GM23338 (cell line): ENCODE measurements at regions not wholly inside any gene's neighbourhood (a gene's known extent, or its start where the extent isn't known, plus 50 kb on each side); places are given as distances from the start of the nearest gene placed in this dataset.
A peak's percentile ranks its signal among the peaks of the same experiment; 100 is the strongest.

Experiments used
- ATAC-seq: fragments of 200-7000 bp; cut with Tn5 transposase; 3 replicates; pipeline ENCODE4 v1.9.1; 2020
- DNase-seq: peaks from one replicate; pipeline ENCODE4 v3.0.0-alpha.2; 2015; ENCODE audit warnings: low spot score
- H2AFZ ChIP-seq: fragments of 200-600 bp; sonication (generic); 2 replicates; pipeline ENCODE4 v1.8.0; 2016; ENCODE audit warnings: antibody characterized with exemption, mild to moderate bottlenecking, moderate library complexity
- H3F3A ChIP-seq: fragments of 200-600 bp; sonication (generic); replicated peaks from 2 replicates; pipeline ENCODE4 v1.8.0; 2017; ENCODE audit warnings: antibody characterized with exemption, mixed run types, low read depth
- H3K27ac ChIP-seq: fragments of 200-600 bp; sonication (generic); 2 replicates; pipeline ENCODE4 v1.6.1; 2016; ENCODE audit warnings: low read depth
- H3K27me3 ChIP-seq: fragments of 200-600 bp; sonication (generic); 2 replicates; pipeline ENCODE4 v1.8.0; 2016; ENCODE audit warnings: mild to moderate bottlenecking, mixed run types, moderate library complexity; ENCODE audit not compliant: insufficient read depth
- H3K36me3 ChIP-seq: fragments of 200-600 bp; sonication (generic); 2 replicates; pipeline ENCODE4 v1.8.0; 2016; ENCODE audit warnings: mild to moderate bottlenecking; ENCODE audit not compliant: insufficient read depth
- H3K4me1 ChIP-seq: fragments of 200-600 bp; sonication (generic); 2 replicates; pipeline ENCODE4 v1.8.0; 2016; ENCODE audit warnings: mild to moderate bottlenecking, moderate library complexity; ENCODE audit not compliant: insufficient read depth
- H3K4me2 ChIP-seq: fragments of 200-600 bp; sonication (generic); 2 replicates; pipeline ENCODE4 v1.7.1; 2017; ENCODE audit warnings: mixed run types
- H3K4me3 ChIP-seq: fragments of 200-600 bp; sonication (generic); 2 replicates; pipeline ENCODE4 v1.6.1; 2016; ENCODE audit warnings: mixed run types
- H3K79me2 ChIP-seq: fragments of 200-600 bp; sonication (generic); replicated peaks from 2 replicates; pipeline ENCODE4 v1.8.0; 2017; ENCODE audit warnings: mild to moderate bottlenecking; ENCODE audit not compliant: insufficient read depth
- H3K9me2 ChIP-seq: fragments of 200-600 bp; sonication (generic); 2 replicates; pipeline ENCODE4 v1.8.0; 2017; ENCODE audit not compliant: insufficient read depth
- H4K20me1 ChIP-seq: fragments of 200-600 bp; sonication (generic); replicated peaks from 2 replicates; pipeline ENCODE4 v1.8.0; 2017; ENCODE audit warnings: mild to moderate bottlenecking; ENCODE audit not compliant: insufficient read depth
- H3K27ac Mint-ChIP-seq: 2 replicates; pipeline ENCODE4 v1.8.0; 2020; ENCODE audit warnings: inconsistent platforms, mild to moderate bottlenecking, moderate library complexity, mixed read lengths
- H3K27me3 Mint-ChIP-seq: 3 replicates; pipeline ENCODE4 v1.8.0; 2022; ENCODE audit warnings: low read depth, mild to moderate bottlenecking, moderate library complexity, mixed read lengths, inconsistent platforms; ENCODE audit not compliant: insufficient read depth, poor library complexity
- H3K36me3 Mint-ChIP-seq: 3 replicates; pipeline ENCODE4 v1.8.0; 2021; ENCODE audit warnings: low read depth, mild to moderate bottlenecking, inconsistent platforms, moderate library complexity, mixed read lengths
- H3K4me1 Mint-ChIP-seq: 3 replicates; pipeline ENCODE4 v1.8.0; 2020; ENCODE audit warnings: mild to moderate bottlenecking, inconsistent platforms, mixed read lengths
- H3K4me3 Mint-ChIP-seq: 3 replicates; pipeline ENCODE4 v1.8.0; 2021; ENCODE audit warnings: moderate library complexity, mild to moderate bottlenecking, inconsistent platforms, mixed read lengths
- H3K9me3 Mint-ChIP-seq: 3 replicates; pipeline ENCODE4 v1.8.0; 2020; ENCODE audit warnings: moderate library complexity, mild to moderate bottlenecking, inconsistent platforms, mixed read lengths
- CREB1 ChIP-seq: fragments of 250-450 bp; sonication (Bioruptor Pico); IDR thresholded peaks from 2 replicates; pipeline ENCODE4 v1.5.0; 2020; ENCODE audit warnings: low read depth, mild to moderate bottlenecking, moderate library complexity
- EZH2 ChIP-seq: fragments of 200-600 bp; sonication (generic); IDR thresholded peaks from one replicate; pipeline ENCODE4 v1.8.0; 2017; ENCODE audit warnings: antibody characterized with exemption, mild to moderate bottlenecking, low read depth; ENCODE audit not compliant: unreplicated experiment
- EZH2phosphoT487 ChIP-seq: fragments of 200-600 bp; sonication (generic); IDR thresholded peaks from one replicate; pipeline ENCODE4 v1.8.1; 2018; ENCODE audit warnings: antibody characterized with exemption; ENCODE audit not compliant: unreplicated experiment
- NANOG ChIP-seq: IDR thresholded peaks from 2 replicates; pipeline ENCODE4 v1.6.1; 2016; ENCODE audit warnings: antibody characterized with exemption, borderline replicate concordance
- POLR2AphosphoS5 ChIP-seq: IDR thresholded peaks from 2 replicates; pipeline ENCODE4 v1.6.1; 2016; ENCODE audit warnings: antibody characterized with exemption, low read depth
- ZNF331 ChIP-seq: fragments of 250-450 bp; sonication (Bioruptor Pico); IDR thresholded peaks from 2 replicates; pipeline ENCODE4 v1.5.0; 2020; ENCODE audit warnings: low read depth, mild to moderate bottlenecking, moderate library complexity
- TF ChIP-seq, protein P1 (sequence below), 2 experiments: fragments of 200-600 bp in 1 of 2; sonication (generic) in 1 of 2; conservative IDR thresholded peaks; 2 replicates each; pipeline versions ENCODE4 v1.5.1 to v1.6.1; 2016 to 2017; ENCODE audit warnings: antibody characterized with exemption in 2 of 2, low read depth in 2 of 2, mild to moderate bottlenecking in 2 of 2, moderate library complexity in 1 of 2
- TF ChIP-seq, protein P2 (sequence below): IDR thresholded peaks from 2 replicates; pipeline ENCODE4 v1.6.1; 2016; ENCODE audit warnings: antibody characterized with exemption
- TF ChIP-seq, protein P3 (sequence below): fragments of 250-450 bp; sonication (Bioruptor Pico); IDR thresholded peaks from 2 replicates; pipeline ENCODE4 v1.5.0; 2020; ENCODE audit warnings: mild to moderate bottlenecking, moderate library complexity

DNA sequence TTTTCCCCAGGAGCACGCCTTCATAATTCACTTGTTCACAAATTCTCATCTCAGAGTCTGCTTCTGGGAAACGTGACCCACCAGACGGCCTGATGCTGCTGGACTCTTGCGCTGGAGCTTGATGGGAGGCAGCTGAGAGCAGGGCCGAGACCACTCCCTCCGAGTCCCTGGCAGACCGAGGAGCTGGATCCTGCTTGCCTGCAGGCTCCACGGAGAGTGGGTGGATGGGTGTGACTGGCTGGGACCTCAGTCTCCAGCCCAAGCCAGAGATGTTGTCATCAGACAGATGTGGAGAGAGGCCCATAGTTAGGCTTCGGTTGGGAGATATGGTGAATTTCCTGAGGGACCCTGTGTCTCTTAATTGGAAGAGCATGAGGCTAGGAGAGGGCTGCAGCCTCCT, 76.4 kb downstream of the TSN start:
- no peak for DNase-seq
- peaks cover 2% of the 10 kb centered on the region; the same call in 2 of the 3 replicates for H3K9me3 Mint-ChIP-seq
- Histone ChIP-seq H3K27me3 (no peaks in the 10 kb centered on the region), H3K4me1 (peaks cover 7% of the 10 kb centered on the region; the same call in 1 of the 2 replicates), H3K79me2 (no peaks in the 10 kb centered on the region), H3F3A (no peaks in the 10 kb centered on the region), H3K4me3 (no peak overlapping the region), H3K36me3 (no peaks in the 10 kb centered on the region), H4K20me1 (no peaks in the 10 kb centered on the region), H3K9me2 (no peaks in the 10 kb centered on the region), H3K4me2 (no peak overlapping the region), H2AFZ (peak overlapping the region; percentile 43; the same call in 1 of the 2 replicates), H3K27ac (no peak overlapping the region)
- H3K4me1 Mint-ChIP-seq = peaks cover 8% of the 10 kb centered on the region; the same call in 2 of the 3 replicates
- H3K4me3 Mint-ChIP-seq = no peak overlapping the region
- ATAC-seq = no peak
- no peaks in the 10 kb centered on the region for H3K36me3 Mint-ChIP-seq
- H3K27ac Mint-ChIP-seq = no peak overlapping the region
- no peaks in the 10 kb centered on the region for H3K27me3 Mint-ChIP-seq
- TF ChIP-seq POLR2AphosphoS5 = no peak
- TF ChIP-seq EZH2 = no peak
- TF ChIP-seq CREB1 = no peak

DNA sequence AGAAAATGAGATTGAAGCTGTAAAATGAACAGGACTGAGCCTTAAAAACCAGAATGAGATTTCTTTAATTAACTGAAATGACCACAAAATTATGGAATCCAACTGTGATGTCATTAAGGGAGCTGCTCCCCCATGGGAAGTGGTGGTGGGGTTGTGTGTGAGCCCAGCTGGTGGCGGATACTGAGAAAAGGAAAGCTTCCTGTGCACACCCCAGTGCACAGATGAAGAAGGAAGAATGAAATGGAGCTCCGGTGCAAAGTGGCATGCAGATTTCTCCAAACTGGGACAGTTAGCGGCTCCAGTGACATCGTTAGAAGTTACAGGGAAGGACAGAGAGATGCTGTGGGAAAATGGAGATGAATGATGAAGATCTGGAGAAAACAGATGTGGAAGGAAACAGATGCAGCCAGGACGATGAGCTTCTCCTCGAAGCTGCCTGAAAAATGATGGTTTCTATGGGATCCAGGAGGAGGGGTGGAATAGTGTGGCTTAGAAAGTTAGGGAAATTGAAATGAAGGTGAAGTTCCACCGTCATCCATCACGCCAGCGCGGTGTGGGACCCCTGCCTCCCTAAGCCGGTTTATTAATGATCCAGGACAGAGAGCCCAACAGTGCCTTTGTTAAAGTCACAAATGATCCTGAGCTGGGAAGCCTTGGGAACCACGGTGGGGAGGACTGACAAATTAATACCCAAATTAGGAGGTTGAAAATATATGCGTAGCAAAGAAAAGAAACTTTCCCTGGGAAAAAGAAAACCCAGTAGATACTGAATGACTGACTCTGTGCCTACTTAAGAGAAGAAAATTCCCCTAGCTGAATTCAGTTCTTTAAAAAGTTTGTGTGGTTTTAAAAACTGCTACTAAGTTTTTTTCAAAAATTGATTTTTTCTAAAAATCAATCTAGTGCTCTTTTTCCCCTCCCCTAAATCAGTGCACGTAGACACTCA, 77.2 kb downstream of the TSN start:
- Histone ChIP-seq H3K4me1 (peaks cover 7% of the 10 kb centered on the region; the same call in 1 of the 2 replicates), H2AFZ (peak overlapping the region; percentile 66; the same call in 1 of the 2 replicates), H3K36me3 (no peaks in the 10 kb centered on the region), H3F3A (no peaks in the 10 kb centered on the region), H3K4me3 (no peak overlapping the region), H3K4me2 (no peak overlapping the region), H3K27me3 (no peaks in the 10 kb centered on the region), H4K20me1 (no peaks in the 10 kb centered on the region), H3K9me2 (no peaks in the 10 kb centered on the region), H3K27ac (no peak overlapping the region), H3K79me2 (no peaks in the 10 kb centered on the region)
- no peak for ATAC-seq
- no peak overlapping the region for H3K27ac Mint-ChIP-seq
- H3K4me3 Mint-ChIP-seq = no peak overlapping the region
- H3K9me3 Mint-ChIP-seq = peaks cover 11% of the 10 kb centered on the region
- H3K4me1 Mint-ChIP-seq = peaks cover 8% of the 10 kb centered on the region; the same call in 2 of the 3 replicates
- no peak for DNase-seq
- H3K27me3 Mint-ChIP-seq = peaks cover 2% of the 10 kb centered on the region
- TF ChIP-seq, protein P1, sequence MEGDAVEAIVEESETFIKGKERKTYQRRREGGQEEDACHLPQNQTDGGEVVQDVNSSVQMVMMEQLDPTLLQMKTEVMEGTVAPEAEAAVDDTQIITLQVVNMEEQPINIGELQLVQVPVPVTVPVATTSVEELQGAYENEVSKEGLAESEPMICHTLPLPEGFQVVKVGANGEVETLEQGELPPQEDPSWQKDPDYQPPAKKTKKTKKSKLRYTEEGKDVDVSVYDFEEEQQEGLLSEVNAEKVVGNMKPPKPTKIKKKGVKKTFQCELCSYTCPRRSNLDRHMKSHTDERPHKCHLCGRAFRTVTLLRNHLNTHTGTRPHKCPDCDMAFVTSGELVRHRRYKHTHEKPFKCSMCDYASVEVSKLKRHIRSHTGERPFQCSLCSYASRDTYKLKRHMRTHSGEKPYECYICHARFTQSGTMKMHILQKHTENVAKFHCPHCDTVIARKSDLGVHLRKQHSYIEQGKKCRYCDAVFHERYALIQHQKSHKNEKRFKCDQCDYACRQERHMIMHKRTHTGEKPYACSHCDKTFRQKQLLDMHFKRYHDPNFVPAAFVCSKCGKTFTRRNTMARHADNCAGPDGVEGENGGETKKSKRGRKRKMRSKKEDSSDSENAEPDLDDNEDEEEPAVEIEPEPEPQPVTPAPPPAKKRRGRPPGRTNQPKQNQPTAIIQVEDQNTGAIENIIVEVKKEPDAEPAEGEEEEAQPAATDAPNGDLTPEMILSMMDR (conservative IDR thresholded peaks at IDR 0.05; ENCODE audit: low read depth in 2 of 2) = no peak
- TF ChIP-seq NANOG = no peak
- TF ChIP-seq, protein P2, sequence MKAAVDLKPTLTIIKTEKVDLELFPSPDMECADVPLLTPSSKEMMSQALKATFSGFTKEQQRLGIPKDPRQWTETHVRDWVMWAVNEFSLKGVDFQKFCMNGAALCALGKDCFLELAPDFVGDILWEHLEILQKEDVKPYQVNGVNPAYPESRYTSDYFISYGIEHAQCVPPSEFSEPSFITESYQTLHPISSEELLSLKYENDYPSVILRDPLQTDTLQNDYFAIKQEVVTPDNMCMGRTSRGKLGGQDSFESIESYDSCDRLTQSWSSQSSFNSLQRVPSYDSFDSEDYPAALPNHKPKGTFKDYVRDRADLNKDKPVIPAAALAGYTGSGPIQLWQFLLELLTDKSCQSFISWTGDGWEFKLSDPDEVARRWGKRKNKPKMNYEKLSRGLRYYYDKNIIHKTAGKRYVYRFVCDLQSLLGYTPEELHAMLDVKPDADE = no peak
- TF ChIP-seq EZH2phosphoT487 = no peak
- TF ChIP-seq, protein P3, sequence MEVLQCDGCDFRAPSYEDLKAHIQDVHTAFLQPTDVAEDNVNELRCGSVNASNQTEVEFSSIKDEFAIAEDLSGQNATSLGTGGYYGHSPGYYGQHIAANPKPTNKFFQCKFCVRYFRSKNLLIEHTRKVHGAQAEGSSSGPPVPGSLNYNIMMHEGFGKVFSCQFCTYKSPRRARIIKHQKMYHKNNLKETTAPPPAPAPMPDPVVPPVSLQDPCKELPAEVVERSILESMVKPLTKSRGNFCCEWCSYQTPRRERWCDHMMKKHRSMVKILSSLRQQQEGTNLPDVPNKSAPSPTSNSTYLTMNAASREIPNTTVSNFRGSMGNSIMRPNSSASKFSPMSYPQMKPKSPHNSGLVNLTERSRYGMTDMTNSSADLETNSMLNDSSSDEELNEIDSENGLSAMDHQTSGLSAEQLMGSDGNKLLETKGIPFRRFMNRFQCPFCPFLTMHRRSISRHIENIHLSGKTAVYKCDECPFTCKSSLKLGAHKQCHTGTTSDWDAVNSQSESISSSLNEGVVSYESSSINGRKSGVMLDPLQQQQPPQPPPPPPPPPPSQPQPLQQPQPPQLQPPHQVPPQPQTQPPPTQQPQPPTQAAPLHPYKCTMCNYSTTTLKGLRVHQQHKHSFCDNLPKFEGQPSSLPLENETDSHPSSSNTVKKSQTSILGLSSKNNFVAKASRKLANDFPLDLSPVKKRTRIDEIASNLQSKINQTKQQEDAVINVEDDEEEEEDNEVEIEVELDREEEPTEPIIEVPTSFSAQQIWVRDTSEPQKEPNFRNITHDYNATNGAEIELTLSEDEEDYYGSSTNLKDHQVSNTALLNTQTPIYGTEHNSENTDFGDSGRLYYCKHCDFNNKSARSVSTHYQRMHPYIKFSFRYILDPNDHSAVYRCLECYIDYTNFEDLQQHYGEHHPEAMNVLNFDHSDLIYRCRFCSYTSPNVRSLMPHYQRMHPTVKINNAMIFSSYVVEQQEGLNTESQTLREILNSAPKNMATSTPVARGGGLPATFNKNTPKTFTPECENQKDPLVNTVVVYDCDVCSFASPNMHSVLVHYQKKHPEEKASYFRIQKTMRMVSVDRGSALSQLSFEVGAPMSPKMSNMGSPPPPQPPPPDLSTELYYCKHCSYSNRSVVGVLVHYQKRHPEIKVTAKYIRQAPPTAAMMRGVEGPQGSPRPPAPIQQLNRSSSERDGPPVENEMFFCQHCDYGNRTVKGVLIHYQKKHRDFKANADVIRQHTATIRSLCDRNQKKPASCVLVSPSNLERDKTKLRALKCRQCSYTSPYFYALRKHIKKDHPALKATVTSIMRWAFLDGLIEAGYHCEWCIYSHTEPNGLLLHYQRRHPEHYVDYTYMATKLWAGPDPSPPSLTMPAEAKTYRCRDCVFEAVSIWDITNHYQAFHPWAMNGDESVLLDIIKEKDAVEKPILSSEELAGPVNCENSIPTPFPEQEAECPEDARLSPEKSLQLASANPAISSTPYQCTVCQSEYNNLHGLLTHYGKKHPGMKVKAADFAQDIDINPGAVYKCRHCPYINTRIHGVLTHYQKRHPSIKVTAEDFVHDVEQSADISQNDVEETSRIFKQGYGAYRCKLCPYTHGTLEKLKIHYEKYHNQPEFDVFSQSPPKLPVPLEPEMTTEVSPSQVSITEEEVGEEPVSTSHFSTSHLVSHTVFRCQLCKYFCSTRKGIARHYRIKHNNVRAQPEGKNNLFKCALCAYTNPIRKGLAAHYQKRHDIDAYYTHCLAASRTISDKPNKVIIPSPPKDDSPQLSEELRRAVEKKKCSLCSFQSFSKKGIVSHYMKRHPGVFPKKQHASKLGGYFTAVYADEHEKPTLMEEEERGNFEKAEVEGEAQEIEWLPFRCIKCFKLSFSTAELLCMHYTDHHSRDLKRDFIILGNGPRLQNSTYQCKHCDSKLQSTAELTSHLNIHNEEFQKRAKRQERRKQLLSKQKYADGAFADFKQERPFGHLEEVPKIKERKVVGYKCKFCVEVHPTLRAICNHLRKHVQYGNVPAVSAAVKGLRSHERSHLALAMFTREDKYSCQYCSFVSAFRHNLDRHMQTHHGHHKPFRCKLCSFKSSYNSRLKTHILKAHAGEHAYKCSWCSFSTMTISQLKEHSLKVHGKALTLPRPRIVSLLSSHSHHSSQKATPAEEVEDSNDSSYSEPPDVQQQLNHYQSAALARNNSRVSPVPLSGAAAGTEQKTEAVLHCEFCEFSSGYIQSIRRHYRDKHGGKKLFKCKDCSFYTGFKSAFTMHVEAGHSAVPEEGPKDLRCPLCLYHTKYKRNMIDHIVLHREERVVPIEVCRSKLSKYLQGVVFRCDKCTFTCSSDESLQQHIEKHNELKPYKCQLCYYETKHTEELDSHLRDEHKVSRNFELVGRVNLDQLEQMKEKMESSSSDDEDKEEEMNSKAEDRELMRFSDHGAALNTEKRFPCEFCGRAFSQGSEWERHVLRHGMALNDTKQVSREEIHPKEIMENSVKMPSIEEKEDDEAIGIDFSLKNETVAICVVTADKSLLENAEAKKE = no peak
- no peak for TF ChIP-seq CREB1
- no peak for TF ChIP-seq ZNF331 (CRISPR knock-in tag)
- peaks cover under 1% of the 10 kb centered on the region; the same call in 1 of the 3 replicates for H3K36me3 Mint-ChIP-seq
